Right renal cortex interstitium (tissue), 3 donors: ENCODE measurements at regions not wholly inside any gene's neighbourhood (a gene's known extent, or its start where the extent isn't known, plus 50 kb on each side); places are given as distances from the start of the nearest gene placed in this dataset.

Experiments used
- DNase-seq, 3 donors: peaks; one replicate each; pipeline ENCODE4 v3.0.0-alpha.2; 2013; ENCODE audit warnings: low read depth in 3 of 3, low spot score in 2 of 3

GRCh38 chr15:58294681-58295254, 137.0 kb upstream of the LIPC start:
- no peak for DNase-seq

- no peak for DNase-seq
These were observed 136.1 kb upstream of the LIPC start for GRCh38 chr15:58295637-58296215.

- DNase-seq: no peak
These were observed 135.5 kb upstream of the LIPC start for GRCh38 chr15:58296276-58296675.

- no peak for DNase-seq
These were observed 134.2 kb upstream of the LIPC start for GRCh38 chr15:58297639-58298038.

GRCh38 chr15:58298879-58299850, 132.6 kb upstream of the LIPC start:
- no peak for DNase-seq

GRCh38 chr15:58302832-58303231, 129.0 kb upstream of the LIPC start:
- DNase-seq: no peak

- no peak for DNase-seq
These were observed 128.6 kb upstream of the LIPC start for GRCh38 chr15:58303236-58303635.

- no peak for DNase-seq
These were observed 125.0 kb upstream of the LIPC start for GRCh38 chr15:58306591-58307312.

- DNase-seq: no peak
These were observed 124.4 kb upstream of the LIPC start for GRCh38 chr15:58307313-58307961.

- no peak for DNase-seq
These were observed 122.9 kb upstream of the LIPC start for GRCh38 chr15:58308742-58309355.

- DNase-seq: no peak
These were observed 121.5 kb upstream of the LIPC start for GRCh38 chr15:58309963-58310928.

- DNase-seq: no peak
These were observed 120.2 kb upstream of the LIPC start for GRCh38 chr15:58311556-58311955.

GRCh38 chr15:58312031-58312430, 119.8 kb upstream of the LIPC start:
- no peak for DNase-seq

- DNase-seq: no peak
These were observed 118.5 kb upstream of the LIPC start for GRCh38 chr15:58313304-58313703.

GRCh38 chr15:58313810-58314592, 117.8 kb upstream of the LIPC start:
- no peak for DNase-seq

GRCh38 chr15:58314593-58315216, 117.1 kb upstream of the LIPC start:
- DNase-seq: no peak

- no peak for DNase-seq
These were observed 113.3 kb upstream of the LIPC start for GRCh38 chr15:58318517-58318916.

GRCh38 chr15:58321034-58321433, 110.8 kb upstream of the LIPC start:
- no peak for DNase-seq
